ENCODE measurements at regions not wholly inside any gene's neighbourhood (a gene's known extent, or its start where the extent isn't known, plus 50 kb on each side); places are given as distances from the start of the nearest gene placed in this dataset.
"Not testable (repeated sequence)": the region's sequence is repeated elsewhere in the genome, so short reads cannot be mapped to it uniquely, and the experiment has no call there.

DNA sequence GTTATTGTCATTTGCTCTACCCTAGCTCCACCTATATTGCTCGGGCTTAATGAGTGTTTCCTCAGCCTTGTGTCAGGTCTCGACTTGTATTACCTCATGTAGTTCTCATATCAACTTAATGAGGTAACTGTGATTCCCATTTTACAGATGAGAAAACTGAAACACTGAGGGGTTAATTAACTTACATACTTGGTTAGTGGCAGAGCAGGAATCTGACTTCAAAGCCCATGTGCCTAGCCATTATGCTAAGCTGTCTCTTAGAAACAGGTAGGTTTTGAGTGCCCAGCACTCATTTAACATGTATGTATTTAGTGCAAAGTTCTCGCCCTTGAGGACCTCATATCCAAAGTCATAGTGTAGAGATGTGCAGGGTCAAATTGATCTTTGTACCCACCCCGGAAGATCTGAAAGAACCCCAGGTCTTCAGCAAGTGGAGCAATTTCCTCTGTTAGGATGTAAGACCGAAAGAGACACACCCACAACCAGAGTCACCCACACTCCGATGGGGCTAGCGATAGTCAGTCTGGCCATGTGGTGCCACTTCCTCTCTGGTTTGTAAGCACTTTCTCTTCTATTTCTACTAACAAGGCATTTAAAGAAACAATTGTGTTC, 121.0 kb upstream of the SLC39A10 start:
- DNase-seq: no peak

DNA sequence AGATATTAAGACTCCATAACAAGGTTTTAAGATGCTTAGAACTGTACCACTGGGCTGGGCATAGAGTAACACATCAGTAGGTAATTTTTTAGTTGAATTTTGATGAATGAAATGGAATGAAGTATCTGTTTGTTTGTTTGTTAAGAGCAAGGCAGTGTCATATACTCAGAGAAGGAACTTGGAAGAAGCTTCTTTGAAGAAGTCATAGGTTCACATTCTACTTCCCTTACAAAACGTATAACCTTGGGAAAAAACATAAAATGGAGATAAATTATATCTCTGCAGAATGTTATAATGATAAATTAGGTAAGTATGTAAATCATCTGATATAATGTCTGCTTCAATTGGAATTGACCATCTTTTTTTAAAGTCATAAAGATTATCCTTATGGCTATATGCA, 122.1 kb upstream of the SLC39A10 start:
- DNase-seq: no peak

DNA sequence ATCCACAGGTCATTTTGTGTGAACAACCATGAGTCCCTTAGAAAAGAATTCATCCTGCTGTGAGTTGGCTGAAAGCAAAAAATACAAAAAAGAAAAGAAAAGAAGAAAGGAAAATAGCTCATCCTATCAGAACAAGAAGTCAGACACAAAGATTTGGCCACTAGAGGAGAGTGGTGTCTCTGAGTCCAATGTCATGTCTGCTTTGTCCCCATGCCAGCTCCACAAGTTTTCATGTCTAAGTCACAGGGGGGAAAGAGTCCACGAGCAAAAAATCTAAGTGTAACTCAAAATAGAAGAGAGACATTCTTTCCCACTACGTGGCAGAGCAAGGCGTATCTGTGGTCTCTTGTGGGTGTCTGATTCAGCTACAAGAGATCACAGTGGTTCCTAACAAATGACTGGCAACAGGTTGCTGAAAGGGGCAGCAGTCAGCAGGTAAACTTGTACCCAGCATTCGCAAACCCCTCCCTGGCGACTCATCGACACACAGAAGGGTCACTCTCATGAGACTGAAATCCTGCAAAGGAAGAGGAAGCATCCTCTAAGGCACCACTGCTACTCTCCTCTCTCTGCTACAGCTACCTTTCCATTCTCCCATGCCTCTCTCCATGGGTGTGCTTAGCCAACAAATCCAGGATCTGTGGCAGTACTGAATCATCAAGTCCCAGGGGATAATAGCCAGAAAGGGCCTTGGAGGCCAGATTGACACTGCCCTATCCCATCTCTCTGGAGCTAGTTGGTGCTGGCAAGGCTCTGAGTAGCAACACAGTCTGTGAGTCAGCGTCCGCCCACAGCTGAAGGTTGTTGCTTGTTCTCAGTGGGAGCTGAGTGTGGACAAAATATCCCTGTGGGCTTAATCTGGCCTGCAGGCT, 123.0 kb upstream of the SLC39A10 start:
- DNase-seq: no peak

DNA sequence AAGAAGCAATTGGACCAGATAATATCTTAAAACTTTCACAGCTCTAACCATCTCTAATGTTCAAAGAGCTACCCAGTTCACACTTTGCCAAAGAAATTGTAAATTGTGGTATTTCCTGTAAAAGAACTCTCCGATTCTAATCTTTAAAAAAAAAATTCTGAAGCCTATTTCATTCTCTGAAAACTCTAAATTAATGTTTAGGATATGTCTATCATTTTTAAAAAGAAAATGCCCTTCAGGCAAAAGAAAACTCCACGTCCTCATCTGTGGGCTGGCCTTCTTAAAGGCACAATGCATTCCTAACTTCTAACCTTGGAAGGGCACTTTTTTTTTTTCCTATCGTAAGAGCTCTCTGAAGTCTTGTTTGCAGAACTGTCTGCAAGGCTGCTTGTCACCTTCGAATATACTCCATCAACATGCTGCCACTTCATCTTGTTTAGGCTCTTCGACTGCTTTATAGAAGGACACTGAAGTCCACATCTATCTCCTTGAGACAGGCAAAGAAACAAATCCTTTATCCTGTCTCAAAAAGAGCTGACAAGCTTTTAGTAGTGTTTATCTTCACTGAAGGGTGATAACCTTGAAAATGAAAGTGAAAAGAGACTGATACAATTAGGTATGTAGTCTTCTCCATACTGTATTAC, 124.3 kb upstream of the SLC39A10 start:
- no peak for DNase-seq

DNA sequence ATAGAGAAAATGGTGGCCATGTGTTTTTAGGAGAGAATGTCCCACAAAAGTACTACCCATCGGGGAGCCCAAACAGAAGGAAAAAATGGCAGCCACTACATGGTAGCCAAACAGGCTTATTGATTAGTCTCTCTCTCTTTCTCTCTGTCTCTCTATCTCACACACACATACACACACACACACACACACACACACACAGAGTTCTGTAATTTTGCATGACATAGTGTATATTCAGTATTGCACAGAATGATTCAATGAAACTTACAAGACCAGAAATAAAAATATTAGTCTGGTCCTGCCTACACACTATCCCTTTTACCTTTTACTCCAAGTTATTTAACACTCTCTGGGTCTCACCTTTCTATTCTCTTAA, 124.8 kb upstream of the SLC39A10 start:
- no peak for DNase-seq

DNA sequence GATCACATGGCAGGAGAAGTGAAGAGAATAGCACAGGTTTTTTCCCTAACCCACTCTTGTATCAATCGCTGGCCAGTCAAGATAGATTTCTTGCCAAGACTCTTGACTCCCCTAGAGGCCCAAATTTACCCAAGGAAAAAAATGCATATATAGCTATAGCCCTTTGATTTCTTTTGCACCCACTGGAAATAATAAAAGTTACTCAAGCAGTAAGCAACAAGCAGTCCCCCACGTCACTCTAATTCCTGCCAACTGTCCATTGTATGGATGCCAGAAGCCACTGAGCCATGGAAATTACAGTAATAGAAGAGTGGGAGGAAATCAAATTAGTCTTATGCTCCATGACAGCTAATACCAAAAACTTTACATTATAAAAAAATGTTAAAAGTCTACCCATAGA, 125.3 kb upstream of the SLC39A10 start:
- no peak for DNase-seq

DNA sequence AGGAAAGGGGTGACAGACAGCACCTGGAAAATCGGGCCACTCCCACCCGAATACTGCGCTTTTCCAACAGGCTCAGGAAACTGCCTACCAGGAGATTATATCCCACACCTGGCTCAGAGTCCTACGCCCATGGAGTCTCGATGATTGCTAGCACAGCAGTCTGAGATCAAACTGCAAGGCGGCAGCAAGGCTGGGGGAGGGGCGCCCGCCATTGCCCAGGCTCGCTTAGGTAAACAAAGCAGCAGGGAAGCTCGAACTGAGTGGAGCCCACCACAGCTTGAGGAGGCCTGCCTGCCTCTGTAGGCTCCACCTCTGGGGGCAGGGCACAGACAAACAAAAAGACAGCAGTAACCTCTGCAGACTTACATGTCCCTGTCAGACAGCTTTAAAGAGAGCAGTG, 133.8 kb upstream of the SLC39A10 start:
- DNase-seq: not testable (repeated sequence)

DNA sequence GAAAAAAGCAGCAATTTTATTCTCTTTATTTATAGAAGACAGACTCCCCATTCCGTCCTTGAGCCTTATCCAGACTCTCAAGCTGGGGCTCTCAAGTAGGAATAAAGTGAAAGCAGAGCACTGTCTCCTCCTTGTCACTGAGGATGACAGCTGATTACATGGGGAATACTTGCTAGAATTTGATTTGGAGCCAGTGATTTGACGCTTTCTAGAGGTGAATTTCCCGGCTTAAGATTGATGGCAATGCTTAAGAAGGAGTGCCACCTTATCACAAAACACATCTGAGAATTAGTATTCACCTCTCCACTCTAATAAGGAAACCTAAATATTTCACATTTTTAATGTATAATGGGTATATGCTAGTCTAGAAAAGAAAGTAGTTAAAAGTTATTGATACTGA, 135.4 kb upstream of the SLC39A10 start:
- no peak for DNase-seq

DNA sequence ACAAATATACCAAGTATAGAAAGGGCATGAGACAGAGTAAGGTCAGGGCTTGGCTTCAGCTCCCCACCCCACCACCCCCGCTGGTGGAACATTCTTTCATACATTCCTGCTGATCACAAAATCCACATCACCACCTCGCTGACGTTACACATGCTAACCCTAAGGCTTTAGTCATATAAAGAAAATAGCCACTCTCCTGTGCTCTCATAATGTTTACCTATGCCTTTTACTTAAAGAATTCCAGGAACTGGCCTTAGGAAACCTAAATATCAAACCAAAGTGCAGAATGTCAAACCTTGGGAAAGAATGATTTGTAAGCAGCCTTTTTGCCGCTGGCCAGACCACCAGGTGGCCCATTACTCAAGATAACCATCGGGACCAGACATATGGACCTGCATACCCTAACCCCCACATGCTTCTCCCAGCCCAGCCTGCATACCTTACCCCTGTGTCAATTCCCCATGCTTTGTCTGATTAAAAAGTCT, 136.3 kb upstream of the SLC39A10 start:
- no peak for DNase-seq

DNA sequence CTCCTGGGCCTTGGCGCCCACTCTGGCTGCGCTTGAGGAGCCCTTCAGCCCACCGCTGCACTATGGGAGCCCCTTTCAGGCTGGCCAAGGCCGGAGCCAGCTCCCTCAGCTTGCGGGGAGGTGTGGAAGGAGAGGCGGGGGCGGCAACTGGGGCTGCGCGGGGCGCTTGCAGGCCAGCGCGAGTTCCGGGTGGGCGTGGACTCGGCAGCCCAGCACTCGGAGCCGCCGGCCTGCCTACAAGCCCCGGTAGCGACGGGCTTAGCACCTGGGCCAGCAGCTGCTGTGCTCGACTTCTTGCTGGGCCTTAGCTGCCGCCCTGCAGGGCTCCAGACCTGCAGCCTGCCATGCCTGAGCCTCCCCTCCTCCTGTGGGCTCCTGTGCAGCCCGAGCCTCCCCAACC, 141.5 kb upstream of the SLC39A10 start:
- no peak for DNase-seq

DNA sequence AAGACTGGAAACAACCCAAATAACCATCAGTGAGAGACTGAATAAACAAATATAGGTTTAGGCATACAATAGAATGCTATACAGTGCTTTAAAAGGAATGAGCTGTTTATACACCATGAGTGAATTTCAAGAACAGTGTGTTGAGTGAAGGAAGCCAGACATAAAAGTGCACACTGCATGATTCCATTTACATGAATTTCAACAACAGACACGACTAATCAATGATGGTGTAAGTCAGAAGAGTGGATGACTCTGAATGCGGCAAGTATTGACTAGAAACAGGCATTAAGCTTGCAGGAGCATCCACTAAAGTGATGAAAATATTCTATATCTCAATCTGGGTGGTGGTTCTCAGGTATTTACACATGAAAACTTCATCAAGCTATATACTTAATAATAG, 142.7 kb upstream of the SLC39A10 start:
- DNase-seq: no peak

DNA sequence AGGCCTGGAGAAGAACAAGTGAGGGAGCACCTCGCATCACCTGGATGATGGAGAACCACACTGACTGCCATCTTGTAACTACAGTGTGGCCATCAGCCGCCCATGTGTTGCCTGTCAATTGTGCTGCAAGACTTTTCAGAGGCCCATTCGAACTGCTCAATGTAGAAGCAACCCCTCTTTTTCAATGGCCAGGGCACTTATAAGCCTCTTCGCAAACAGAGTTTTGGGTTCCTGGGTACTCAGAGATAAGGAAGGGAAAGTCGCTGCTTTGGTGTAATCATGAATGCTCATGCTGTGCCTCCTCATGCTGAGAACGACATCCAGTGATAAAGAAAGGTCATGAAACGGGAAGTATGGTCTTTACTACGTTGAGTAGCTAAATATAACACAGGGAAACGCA, 143.9 kb upstream of the SLC39A10 start:
- DNase-seq: no peak

DNA sequence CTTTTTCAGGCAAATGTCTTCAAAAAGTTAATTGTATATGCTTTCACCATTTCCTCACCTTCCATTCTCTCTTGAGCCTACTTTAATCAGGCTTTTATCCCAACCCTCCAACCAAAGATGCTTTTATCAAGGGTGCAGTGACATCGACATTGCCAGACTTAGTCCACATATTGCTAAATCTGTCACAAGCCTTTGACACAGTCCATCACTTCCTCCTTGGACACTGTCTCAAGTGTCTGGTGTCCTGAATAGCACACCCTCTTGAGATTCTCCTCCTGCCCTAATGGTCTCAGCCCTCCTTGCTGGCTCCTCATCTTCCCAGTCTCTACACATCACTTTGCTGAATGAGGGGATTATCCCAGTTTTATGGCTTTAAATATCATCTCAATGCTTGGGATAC, 147.5 kb upstream of the SLC39A10 start:
- no peak for DNase-seq

DNA sequence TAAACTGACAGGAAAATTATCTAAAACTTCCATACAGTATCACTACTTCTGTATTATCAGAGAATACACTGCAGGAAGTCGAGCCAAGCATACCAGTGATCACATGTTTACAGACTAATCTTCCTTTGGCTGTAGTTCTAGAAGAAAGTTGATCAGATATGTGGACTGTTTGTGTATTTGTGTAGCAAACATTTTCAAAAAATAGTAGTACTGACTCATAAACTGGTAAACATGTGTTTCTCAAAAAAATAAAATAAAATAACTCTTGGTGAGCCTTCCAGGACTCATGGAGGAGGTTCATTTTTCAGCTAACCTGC, 148.9 kb upstream of the SLC39A10 start:
- no peak for DNase-seq

DNA sequence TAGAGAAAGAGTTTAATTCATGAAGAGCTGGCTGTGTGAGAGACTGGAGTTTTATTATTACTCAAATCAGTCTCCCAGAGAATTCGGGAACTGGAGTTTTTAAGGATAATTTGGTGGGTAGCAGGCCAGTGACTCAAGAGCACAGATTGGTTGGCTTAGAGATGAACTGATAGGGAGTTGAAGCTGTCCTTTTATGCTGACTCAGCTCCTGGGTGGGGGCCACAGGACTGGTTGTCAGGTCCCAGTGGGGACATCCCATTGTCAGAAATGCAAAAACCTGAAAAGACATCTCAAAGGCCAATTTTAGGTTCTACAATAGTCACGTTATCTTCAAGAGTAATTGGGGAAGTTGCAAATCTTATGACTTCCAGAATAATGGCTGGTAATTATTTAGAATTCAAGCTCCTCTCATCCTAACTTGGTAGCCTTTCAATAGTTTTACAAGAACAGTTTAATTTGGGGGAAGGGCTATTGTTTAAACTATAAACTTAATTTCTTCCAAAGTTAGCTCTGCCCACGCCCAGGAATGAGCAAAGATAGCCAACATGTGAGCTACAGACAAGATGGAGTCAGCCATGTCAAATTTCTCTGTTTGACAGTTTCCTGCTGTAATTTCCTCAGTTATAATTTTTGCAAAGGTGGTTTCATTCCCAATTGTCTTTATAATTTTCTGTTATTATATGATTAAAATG, 149.4 kb upstream of the SLC39A10 start:
- DNase-seq: no peak

DNA sequence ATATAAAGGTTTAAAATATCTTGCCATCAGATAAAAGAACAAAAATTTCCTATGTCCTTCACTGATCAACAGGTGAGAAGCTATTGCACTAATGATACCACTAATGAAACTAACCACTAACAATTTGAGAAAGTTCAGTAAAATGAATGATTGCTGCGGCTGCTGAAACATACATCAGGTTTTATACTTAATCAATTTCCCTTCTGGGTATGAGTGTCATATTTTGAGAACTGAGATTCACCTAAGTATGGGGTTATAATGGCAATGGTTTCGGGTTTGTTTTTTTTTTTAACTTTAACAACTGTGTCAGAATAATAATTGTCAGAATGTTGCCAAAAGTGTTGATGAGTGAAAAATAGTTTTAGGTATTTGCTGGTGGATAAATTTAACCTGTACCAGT, 151.3 kb upstream of the SLC39A10 start:
- DNase-seq: no peak

DNA sequence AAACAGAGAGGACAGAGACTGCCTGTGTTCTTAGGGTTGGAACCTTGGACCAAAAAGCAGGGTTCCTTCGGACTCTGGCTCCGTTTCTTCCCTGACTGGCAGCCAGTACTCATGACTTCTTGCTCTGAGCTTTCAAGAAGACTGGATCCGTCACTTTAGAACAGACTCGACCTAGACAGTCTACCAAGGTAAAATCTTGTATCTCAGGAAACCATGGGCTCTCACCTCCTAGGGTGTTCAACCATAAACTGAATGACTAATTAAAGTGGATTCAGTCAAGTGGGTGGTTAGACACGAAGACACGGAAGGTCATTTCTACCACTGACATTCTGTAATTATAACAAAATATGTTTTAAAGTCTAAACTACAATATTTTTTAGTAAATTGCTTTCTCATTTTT, 153.8 kb upstream of the SLC39A10 start:
- DNase-seq: no peak

DNA sequence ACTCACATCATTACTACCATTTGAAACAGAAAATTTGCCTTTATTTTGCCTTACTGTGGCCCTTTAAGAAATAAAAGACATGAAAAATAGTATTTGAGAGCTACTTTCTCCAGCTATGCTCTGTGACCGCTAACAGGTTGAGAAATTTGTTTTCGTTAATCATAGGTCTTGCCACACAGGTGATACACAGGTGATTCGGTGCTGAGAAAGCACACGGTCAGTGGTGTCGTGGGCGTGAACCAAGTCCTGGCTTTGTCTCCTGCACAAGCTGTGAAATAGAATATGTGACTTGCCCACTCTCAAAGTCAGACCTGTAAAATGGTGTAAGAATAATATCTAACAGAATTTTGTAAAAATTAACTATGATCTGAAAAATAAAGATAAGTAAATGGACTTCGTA, 155.3 kb upstream of the SLC39A10 start:
- DNase-seq: no peak

DNA sequence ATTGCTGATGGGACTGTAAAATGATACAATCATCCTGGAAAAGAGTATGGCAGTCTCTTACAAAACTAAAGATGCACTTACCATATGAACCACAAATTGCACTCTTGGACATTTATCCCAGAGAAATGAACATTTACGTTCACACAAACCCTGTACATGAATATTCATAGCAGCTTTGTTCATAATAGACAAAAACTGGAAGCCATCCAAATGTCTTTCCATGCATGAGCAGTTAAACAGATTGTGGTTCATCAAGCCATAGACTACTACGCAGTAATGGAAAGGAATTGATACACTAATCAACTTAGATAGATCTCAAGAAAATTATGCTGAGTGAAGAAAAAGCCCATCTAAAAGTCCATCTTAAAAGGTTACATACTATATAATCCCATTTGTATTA, 156.1 kb upstream of the SLC39A10 start:
- DNase-seq: peak; percentile 60

DNA sequence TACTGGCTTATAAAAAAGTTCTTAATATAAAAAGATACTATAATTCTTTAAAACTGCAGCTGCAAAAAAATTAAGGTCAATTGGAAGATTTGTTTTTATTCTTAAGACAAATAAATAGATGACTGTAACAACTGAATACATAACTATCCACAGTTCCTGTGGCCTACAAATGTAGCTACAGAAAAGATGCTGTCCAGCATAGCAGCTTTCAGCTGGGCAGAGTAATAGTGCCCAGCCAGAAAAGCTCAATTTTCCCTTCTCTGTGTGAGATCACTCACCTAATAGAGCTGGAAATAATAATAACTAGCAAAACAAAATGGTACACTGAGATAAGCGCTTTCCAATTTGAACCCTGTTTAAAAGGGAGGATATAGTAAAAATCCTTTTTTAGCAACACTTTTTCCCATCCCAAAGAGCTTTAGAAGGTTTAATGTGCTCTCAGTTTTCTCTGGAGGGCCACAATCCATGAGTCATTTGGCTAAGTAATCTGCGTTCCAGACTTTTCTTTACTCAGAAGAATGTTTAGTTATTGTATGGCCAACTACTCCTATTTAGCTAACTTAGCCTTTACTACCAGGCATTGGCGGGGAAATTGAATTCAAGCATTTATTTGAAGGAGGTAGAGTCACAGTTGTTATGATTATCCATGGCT, 158.1 kb upstream of the SLC39A10 start:
- DNase-seq: no peak

DNA sequence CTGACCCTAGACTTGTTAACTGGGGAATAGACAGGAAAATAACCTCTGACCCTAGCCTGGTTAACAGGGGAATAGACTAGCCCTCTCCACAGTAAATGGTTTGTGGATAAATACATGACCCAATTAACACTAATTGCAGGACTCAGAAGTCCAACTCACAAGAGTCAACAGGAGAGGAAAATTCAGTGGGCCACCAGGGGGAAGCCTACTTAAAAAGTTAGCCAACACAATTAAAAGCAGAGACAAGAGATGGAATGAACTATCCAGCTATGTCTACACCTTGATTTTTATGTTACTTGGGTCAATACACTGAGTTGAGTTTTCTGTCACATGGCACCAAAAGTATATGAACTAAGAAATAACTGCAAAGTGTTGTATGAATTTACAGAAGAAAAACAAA, 158.8 kb upstream of the SLC39A10 start:
- no peak for DNase-seq

DNA sequence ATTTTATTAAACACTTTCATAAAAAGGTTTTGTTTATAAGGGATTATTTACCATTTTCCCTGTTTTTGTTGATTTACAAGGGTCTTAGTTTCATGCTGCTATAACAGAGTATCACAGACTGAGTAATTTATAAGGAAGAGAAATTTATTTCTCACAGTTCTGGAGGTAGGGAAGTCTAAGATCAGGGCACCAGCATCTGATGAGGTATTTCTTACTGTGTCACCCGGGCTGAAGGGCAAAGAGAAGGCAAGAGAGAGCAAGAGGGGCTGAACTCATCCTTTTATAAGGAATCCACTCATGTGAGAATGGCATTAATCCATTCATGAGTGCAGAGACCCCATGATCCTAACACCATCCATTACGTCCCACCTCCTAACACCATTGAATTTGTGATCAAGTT, 160.0 kb upstream of the SLC39A10 start:
- DNase-seq: no peak

DNA sequence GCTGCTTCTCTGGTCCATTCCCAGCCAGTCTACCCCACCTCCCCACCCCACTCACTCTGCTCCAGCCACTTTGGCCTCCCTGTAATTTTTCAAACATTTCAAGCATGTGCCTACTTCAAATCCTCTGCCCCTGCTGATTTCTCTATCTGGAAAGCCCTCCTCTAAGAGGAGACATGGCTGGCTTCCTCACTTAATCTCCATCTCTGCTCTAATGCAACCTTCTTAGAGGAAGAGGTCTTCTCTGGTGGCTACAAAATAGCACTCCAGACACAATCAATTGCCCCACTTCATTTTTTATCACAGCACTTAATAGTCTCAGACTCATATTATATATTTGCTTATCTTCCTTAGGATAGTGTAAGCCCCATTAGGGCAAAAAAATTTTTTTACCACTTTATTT, 161.1 kb upstream of the SLC39A10 start:
- no peak for DNase-seq
